HCT116 (cell line): ENCODE measurements at regions not wholly inside any gene's neighbourhood (a gene's known extent, or its start where the extent isn't known, plus 50 kb on each side); places are given as distances from the start of the nearest gene placed in this dataset.

ENCODE experiments used
- CTCF ChIP-seq, 3 experiments: fragments of 200-600 bp in 1 of 3; sonication (generic) in 1 of 3; IDR thresholded peaks in 2 of 3; conservative IDR thresholded peaks in 1 of 3; 2 replicates each; pipeline ENCODE4 v1.5.1; 2012 to 2017; ENCODE audit warnings: low read depth in 2 of 3, low read length in 2 of 3, antibody characterized with exemption in 1 of 3, borderline replicate concordance in 1 of 3, control low read depth in 1 of 3, mild to moderate bottlenecking in 1 of 3, mixed read lengths in 1 of 3, mixed run types in 1 of 3, moderate library complexity in 1 of 3; ENCODE audit not compliant: insufficient read depth in 1 of 3
- EZH2phosphoT487 ChIP-seq: fragments of 200-600 bp; IDR thresholded peaks from 2 replicates; pipeline ENCODE4 v1.6.1; 2018; ENCODE audit warnings: antibody characterized with exemption, borderline replicate concordance
- POLR2A ChIP-seq: IDR thresholded peaks from 2 replicates; pipeline ENCODE4 v1.7.0; 2011; ENCODE audit warnings: borderline replicate concordance; ENCODE audit not compliant: insufficient read depth, insufficient read length; ENCODE audit errors: extremely low read depth
- YY1 ChIP-seq: IDR thresholded peaks from 2 replicates; pipeline ENCODE4 v1.6.1; 2011; ENCODE audit warnings: low read length, low read depth, moderate library complexity, mild to moderate bottlenecking; ENCODE audit not compliant: insufficient replicate concordance; ENCODE audit errors: extremely low read depth

GRCh38 chr14:99996951-99997571 is 68.2 kb upstream of the EVL start:
- TF ChIP-seq POLR2A (no peak), YY1 (no peak), CTCF (IDR thresholded peaks at IDR 0.05 in 2 of 3, conservative IDR thresholded peaks at IDR 0.05 in 1 of 3; ENCODE audit: borderline replicate concordance in 1 of 3, insufficient read depth in 1 of 3, low read depth in 2 of 3, low read length in 2 of 3) (no peak), EZH2phosphoT487 (no peak)
